Sigmoid colon (tissue), 6 donors: ENCODE measurements at regions not wholly inside any gene's neighbourhood (a gene's known extent, or its start where the extent isn't known, plus 50 kb on each side); places are given as distances from the start of the nearest gene placed in this dataset.

Experiments used
- DNase-seq: peaks from one replicate; pipeline ENCODE4 v3.0.0-alpha.2; 2019
- H3K27ac ChIP-seq, 4 donors: fragments of 200-600 bp; sonication (generic); one replicate each; pipeline ENCODE4 v1.5.1; 2016 to 2019; ENCODE audit warnings: mild to moderate bottlenecking in 1 of 4
- H3K27me3 ChIP-seq, 3 donors: fragments of 200-600 bp; sonication (generic); one replicate each; pipeline ENCODE4 v1.5.1; 2019; ENCODE audit warnings: mild to moderate bottlenecking in 1 of 3
- H3K36me3 ChIP-seq, 4 donors: fragments of 200-600 bp; sonication (generic); one replicate each; pipeline ENCODE4 v1.5.1; 2016 to 2019
- H3K4me1 ChIP-seq, 4 donors: fragments of 200-600 bp; sonication (generic); one replicate each; pipeline ENCODE4 v1.5.1; 2017 to 2019
- H3K4me3 ChIP-seq, 4 donors: fragments of 200-600 bp; sonication (generic); one replicate each; pipeline ENCODE4 v1.5.1; 2017 to 2019; ENCODE audit warnings: mild to moderate bottlenecking in 2 of 4, moderate library complexity in 1 of 4
- H3K9me3 ChIP-seq, 4 donors: fragments of 200-600 bp in 3 of 4; sonication (generic) in 3 of 4; one replicate each; pipeline versions ENCODE4 v1.5.1 to v1.6.1; 2013 to 2019
- EP300 ChIP-seq, 4 donors: sonication (generic); formaldehyde crosslinking; IDR thresholded peaks; one replicate each; pipeline ENCODE4 v1.6.1; 2017; ENCODE audit warnings: antibody characterized with exemption in 4 of 4
- POLR2A ChIP-seq, 2 donors: fragments of 450-650 bp; IDR thresholded peaks; one replicate each; pipeline ENCODE4 v1.6.1; 2016; ENCODE audit warnings: antibody characterized with exemption in 2 of 2, mild to moderate bottlenecking in 2 of 2, moderate library complexity in 2 of 2
- POLR2AphosphoS5 ChIP-seq, 4 donors: sonication (generic); formaldehyde crosslinking; IDR thresholded peaks; one replicate each; pipeline ENCODE4 v1.6.1; 2017; ENCODE audit warnings: antibody characterized with exemption in 4 of 4
- WGBS, 2 donors: extraction: QIAGEN DNeasy Blood & Tissue Kit; methylation state at CpG; one replicate each; pipeline ENCODE4 v1.1.7; 2013; 5-methylcytosine and 5-hydroxymethylcytosine counted together
- intact Hi-C: fragments of 100-400 bp; cut with DNase I; formaldehyde crosslinking; loops from one replicate; pipeline ENCODE4 v1.15.1; 2023
- TF ChIP-seq, protein P1 (sequence below), 4 experiments: fragments of 450-650 bp in 3 of 4; fragments of 200-600 bp in 1 of 4; IDR thresholded peaks; one replicate each; pipeline ENCODE4 v1.5.1; 2016 to 2019; ENCODE audit warnings: antibody characterized with exemption in 4 of 4, mild to moderate bottlenecking in 3 of 4, moderate library complexity in 2 of 4
- donor health status: healthy with polysubstance abuse.
- donor health status: healthy.

- TF ChIP-seq POLR2AphosphoS5 (IDR thresholded peaks at IDR 0.05) (no peak), EP300 (IDR thresholded peaks at IDR 0.05) (no peak)
- intact Hi-C loops, result no loop called here
These were observed 345.1 kb downstream of the SAMD5 start for GRCh38 chr6:147853574-147853973.

GRCh38 chr6:147855803-147856482 is 347.5 kb downstream of the SAMD5 start:
- no peak overlapping the region for H3K4me3 ChIP-seq
- no peaks in the 10 kb centered on the region for H3K9me3 ChIP-seq
- H3K36me3 ChIP-seq, result no peaks in the 10 kb centered on the region
- intact Hi-C loops, result no loop called here
- H3K27ac ChIP-seq, result no peak overlapping the region
- no peak for TF ChIP-seq POLR2A (IDR thresholded peaks at IDR 0.05)
- TF ChIP-seq POLR2AphosphoS5 (IDR thresholded peaks at IDR 0.05), result no peak
- TF ChIP-seq, protein P1, sequence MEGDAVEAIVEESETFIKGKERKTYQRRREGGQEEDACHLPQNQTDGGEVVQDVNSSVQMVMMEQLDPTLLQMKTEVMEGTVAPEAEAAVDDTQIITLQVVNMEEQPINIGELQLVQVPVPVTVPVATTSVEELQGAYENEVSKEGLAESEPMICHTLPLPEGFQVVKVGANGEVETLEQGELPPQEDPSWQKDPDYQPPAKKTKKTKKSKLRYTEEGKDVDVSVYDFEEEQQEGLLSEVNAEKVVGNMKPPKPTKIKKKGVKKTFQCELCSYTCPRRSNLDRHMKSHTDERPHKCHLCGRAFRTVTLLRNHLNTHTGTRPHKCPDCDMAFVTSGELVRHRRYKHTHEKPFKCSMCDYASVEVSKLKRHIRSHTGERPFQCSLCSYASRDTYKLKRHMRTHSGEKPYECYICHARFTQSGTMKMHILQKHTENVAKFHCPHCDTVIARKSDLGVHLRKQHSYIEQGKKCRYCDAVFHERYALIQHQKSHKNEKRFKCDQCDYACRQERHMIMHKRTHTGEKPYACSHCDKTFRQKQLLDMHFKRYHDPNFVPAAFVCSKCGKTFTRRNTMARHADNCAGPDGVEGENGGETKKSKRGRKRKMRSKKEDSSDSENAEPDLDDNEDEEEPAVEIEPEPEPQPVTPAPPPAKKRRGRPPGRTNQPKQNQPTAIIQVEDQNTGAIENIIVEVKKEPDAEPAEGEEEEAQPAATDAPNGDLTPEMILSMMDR (IDR thresholded peaks at IDR 0.05), result no peak
- TF ChIP-seq EP300 (IDR thresholded peaks at IDR 0.05), result no peak
- H3K27me3 ChIP-seq, result no peaks in the 10 kb centered on the region
- no peak for DNase-seq
- no peaks in the 10 kb centered on the region for H3K4me1 ChIP-seq
- 61 to 85% methylated on average over 3 of the region's 3 CpGs for WGBS, 2 donors

More at GRCh38 chr6:147853574-147853973, 345.1 kb downstream of the SAMD5 start:
- H3K36me3 ChIP-seq, result no peaks in the 10 kb centered on the region
- no peak overlapping the region for H3K4me3 ChIP-seq
- no peak for DNase-seq
- H3K4me1 ChIP-seq, result no peaks in the 10 kb centered on the region
- no peaks in the 10 kb centered on the region for H3K27me3 ChIP-seq
- WGBS, 2 donors, result 93 to 98% methylated on average over 3 of the region's 3 CpGs
- H3K9me3 ChIP-seq, result no peaks in the 10 kb centered on the region
- H3K27ac ChIP-seq, result no peak overlapping the region

DNA sequence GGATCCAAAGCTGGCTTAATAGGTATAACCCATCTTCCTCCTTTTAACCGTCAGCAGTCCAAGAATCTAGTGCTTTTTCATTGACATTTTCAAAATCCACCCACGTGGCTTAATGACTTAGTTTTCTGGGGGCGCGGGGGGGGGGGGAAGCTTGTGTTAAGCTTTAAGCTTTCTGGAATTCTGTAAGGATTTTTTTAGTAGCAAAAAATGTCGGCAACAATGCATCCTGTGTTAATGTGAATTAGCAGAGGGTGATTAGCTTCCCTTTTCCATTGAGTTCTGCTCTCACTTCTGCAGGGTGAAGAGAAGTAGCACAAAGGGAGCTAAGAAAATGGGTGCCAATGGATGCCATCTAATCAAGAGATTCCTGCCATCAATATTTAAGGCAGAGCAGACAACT is 348.2 kb downstream of the SAMD5 start:
- no peaks in the 10 kb centered on the region for H3K27me3 ChIP-seq
- intact Hi-C loops, result no loop called here
- H3K4me3 ChIP-seq, result no peak overlapping the region
- DNase-seq, result no peak
- H3K9me3 ChIP-seq, result no peaks in the 10 kb centered on the region
- H3K27ac ChIP-seq, result no peak overlapping the region
- 90 to 95% methylated on average over 5 of the region's 5 CpGs for WGBS, 2 donors
- no peaks in the 10 kb centered on the region for H3K36me3 ChIP-seq
- no peak for TF ChIP-seq POLR2AphosphoS5 (IDR thresholded peaks at IDR 0.05)
- TF ChIP-seq EP300 (IDR thresholded peaks at IDR 0.05), result no peak
- H3K4me1 ChIP-seq, result no peaks in the 10 kb centered on the region

DNA sequence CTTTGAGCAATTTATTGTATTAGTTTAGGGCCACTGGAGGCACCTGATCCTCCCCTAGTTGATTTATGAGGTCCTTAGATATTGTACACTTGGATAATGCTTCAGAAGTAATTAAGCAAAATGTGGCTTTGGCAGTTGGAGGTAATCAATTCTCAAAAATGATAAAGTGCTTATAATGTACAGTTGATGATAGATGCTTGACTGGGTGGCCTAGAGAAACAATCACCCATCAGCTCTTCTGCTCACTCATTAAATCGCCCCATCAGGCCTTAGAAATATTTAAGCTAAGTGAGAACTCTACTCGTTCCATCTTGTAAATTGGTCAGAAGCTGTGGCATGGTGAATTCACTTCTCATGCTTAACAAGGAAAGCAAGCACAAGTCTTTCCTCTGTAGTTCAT is 349.9 kb downstream of the SAMD5 start:
- Histone ChIP-seq H3K36me3 (no peaks in the 10 kb centered on the region), H3K27ac (no peak overlapping the region), H3K27me3 (no peaks in the 10 kb centered on the region), H3K4me3 (no peak overlapping the region), H3K4me1 (no peaks in the 10 kb centered on the region), H3K9me3 (no peaks in the 10 kb centered on the region)
- WGBS, 2 donors, result 87 to 93% methylated on average over 2 of the region's 2 CpGs
- TF ChIP-seq, protein P1 (IDR thresholded peaks at IDR 0.05), result no peak
- no peak for TF ChIP-seq POLR2AphosphoS5 (IDR thresholded peaks at IDR 0.05)
- no peak for TF ChIP-seq EP300 (IDR thresholded peaks at IDR 0.05)
- no peak for TF ChIP-seq POLR2A (IDR thresholded peaks at IDR 0.05)
- DNase-seq, result no peak
- intact Hi-C loops, result no loop called here

- H3K9me3 ChIP-seq, result no peaks in the 10 kb centered on the region
- 72 to 79% methylated on average over 4 of the region's 4 CpGs for WGBS, 2 donors
- TF ChIP-seq, protein P1 (IDR thresholded peaks at IDR 0.05), result no peak
- TF ChIP-seq POLR2A (IDR thresholded peaks at IDR 0.05) (no peak), POLR2AphosphoS5 (IDR thresholded peaks at IDR 0.05) (no peak), EP300 (IDR thresholded peaks at IDR 0.05) (no peak)
- intact Hi-C loops, result no loop called here
- H3K27me3 ChIP-seq, result no peaks in the 10 kb centered on the region
- no peak overlapping the region for H3K27ac ChIP-seq
- no peak overlapping the region for H3K4me3 ChIP-seq
- DNase-seq, result no peak
- no peaks in the 10 kb centered on the region for H3K4me1 ChIP-seq
- no peaks in the 10 kb centered on the region for H3K36me3 ChIP-seq
These were observed 350.6 kb downstream of the SAMD5 start for GRCh38 chr6:147859071-147859470.

- Histone ChIP-seq H3K36me3 (no peaks in the 10 kb centered on the region), H3K4me3 (no peak overlapping the region), H3K27ac (no peak overlapping the region), H3K4me1 (no peaks in the 10 kb centered on the region), H3K27me3 (no peaks in the 10 kb centered on the region), H3K9me3 (no peaks in the 10 kb centered on the region)
- DNase-seq, result no peak
- TF ChIP-seq POLR2AphosphoS5 (IDR thresholded peaks at IDR 0.05) (no peak), EP300 (IDR thresholded peaks at IDR 0.05) (no peak), POLR2A (IDR thresholded peaks at IDR 0.05) (no peak)
- TF ChIP-seq, protein P1 (IDR thresholded peaks at IDR 0.05), result no peak
- 93 to 95% methylated on average over 2 of the region's 2 CpGs for WGBS, 2 donors
- intact Hi-C loops, result no loop called here
These were observed 353.2 kb downstream of the SAMD5 start for GRCh38 chr6:147861696-147862095.
